Small intestine (tissue), 7 donors: ENCODE measurements at regions not wholly inside any gene's neighbourhood (a gene's known extent, or its start where the extent isn't known, plus 50 kb on each side); places are given as distances from the start of the nearest gene placed in this dataset.
A peak's percentile ranks its signal among the peaks of the same experiment; 100 is the strongest.
"Not testable (repeated sequence)": the region's sequence is repeated elsewhere in the genome, so short reads cannot be mapped to it uniquely, and the experiment has no call there.

ENCODE experiments used
- DNase-seq, 2 donors: peaks; one replicate each; pipeline versions ENCODE4 v3.0.0 to v3.0.0-alpha.2; 2013
- FAIRE-seq: peaks from 2 replicates; lab custom pipeline; 2012; peaks lifted over from hg19 to GRCh38; lab: Jason Lieb, UNC
- H3K27ac ChIP-seq, 3 donors: one replicate each; pipeline ENCODE4 v1.5.1; 2013; ENCODE audit warnings: low read length in 2 of 3, mild to moderate bottlenecking in 2 of 3, control low read depth in 1 of 3, inconsistent platforms in 1 of 3, low read depth in 1 of 3, moderate library complexity in 1 of 3
- H3K27me3 ChIP-seq, 3 donors: one replicate each; pipeline ENCODE4 v1.6.1; 2013; ENCODE audit warnings: low read length in 3 of 3, inconsistent platforms in 1 of 3; ENCODE audit not compliant: control insufficient read depth in 3 of 3, insufficient read depth in 3 of 3
- H3K36me3 ChIP-seq, 3 donors: one replicate each; pipeline ENCODE4 v1.6.1; 2013; ENCODE audit warnings: low read length in 3 of 3, inconsistent platforms in 1 of 3, low read depth in 1 of 3, mild to moderate bottlenecking in 1 of 3, moderate library complexity in 1 of 3; ENCODE audit not compliant: control insufficient read depth in 3 of 3, insufficient read depth in 2 of 3
- H3K4me1 ChIP-seq, 3 donors: one replicate each; pipeline ENCODE4 v1.6.1; 2013; ENCODE audit warnings: low read length in 2 of 3, inconsistent platforms in 1 of 3, low read depth in 1 of 3, mild to moderate bottlenecking in 1 of 3, moderate library complexity in 1 of 3; ENCODE audit not compliant: control insufficient read depth in 3 of 3, insufficient read depth in 2 of 3
- H3K4me3 ChIP-seq, 3 donors: one replicate each; pipeline ENCODE4 v1.5.1; 2013; ENCODE audit warnings: low read length in 3 of 3, control low read depth in 1 of 3, inconsistent platforms in 1 of 3, low read depth in 1 of 3, mild to moderate bottlenecking in 1 of 3, moderate library complexity in 1 of 3
- H3K9me3 ChIP-seq, 2 donors: one replicate each; pipeline ENCODE4 v1.6.1; 2013; ENCODE audit warnings: low read depth in 1 of 2, low read length in 1 of 2; ENCODE audit not compliant: control insufficient read depth in 2 of 2, insufficient read depth in 1 of 2
- WGBS, 3 donors: extraction: QIAGEN DNeasy Blood & Tissue Kit; methylation state at CpG; one replicate each; pipeline ENCODE4 v1.1.7; 2013; 5-methylcytosine and 5-hydroxymethylcytosine counted together
- donor health status: healthy with polysubstance abuse.
- donor health status: control.
- donor health status: control.
- donor health status: Bipolar disorder and iron deficiency.
- donor health status: healthy.

DNA sequence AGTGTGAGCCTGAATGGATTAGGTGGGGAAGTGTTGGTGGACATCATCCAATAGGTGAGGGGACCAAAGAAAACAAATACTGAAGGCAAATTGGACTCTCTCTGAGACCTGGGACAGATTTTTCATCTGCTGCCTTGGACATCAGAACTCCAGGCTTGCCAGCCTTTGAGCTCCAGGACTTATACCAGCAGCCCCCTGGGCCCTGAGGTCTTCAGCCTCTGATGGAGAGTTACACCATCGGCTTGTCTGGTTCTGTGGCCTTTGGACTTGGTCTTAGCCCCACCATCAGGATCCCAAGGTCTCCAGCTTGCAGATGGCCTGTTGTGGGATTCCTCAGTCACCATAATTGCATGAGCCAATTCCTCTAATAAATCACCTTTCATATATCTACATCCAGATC, 80.8 kb upstream of the SLC8A3 start:
- FAIRE-seq (no peak), DNase-seq (no peak)
- H3K27ac ChIP-seq = no peak overlapping the region
- no peaks in the 10 kb centered on the region for H3K36me3 ChIP-seq
- no peak overlapping the region for H3K4me3 ChIP-seq
- 89 to 100% (median 93%) methylated on average over 1 of the region's 1 CpG for WGBS, 3 donors
- no peaks in the 10 kb centered on the region for H3K9me3 ChIP-seq
- H3K27me3 ChIP-seq = no peaks in the 10 kb centered on the region
- no peaks in the 10 kb centered on the region for H3K4me1 ChIP-seq

DNA sequence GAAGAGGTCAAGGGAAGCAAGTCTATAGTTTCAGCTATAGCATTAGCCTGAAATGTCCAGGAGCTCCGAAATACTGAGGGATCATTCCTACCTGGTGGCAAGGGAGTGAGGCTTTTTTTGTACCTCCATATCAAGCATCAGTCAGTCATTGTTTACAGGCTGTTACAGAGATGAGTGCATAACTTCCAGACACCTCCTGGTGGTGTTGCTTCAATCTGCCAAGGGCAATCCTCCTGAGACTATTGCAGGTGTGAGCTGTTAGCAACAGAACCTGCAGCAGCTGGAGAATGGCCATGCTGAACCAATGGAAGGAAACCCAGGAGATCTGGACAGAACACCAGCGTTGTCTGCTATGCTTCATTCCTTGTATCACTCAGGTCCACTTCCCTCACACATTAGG, 80.0 kb upstream of the SLC8A3 start:
- Histone ChIP-seq H3K4me3 (no peak overlapping the region), H3K27me3 (no peaks in the 10 kb centered on the region), H3K36me3 (no peaks in the 10 kb centered on the region), H3K4me1 (no peaks in the 10 kb centered on the region), H3K27ac (no peak overlapping the region), H3K9me3 (no peaks in the 10 kb centered on the region)
- DNase-seq (no peak), FAIRE-seq (no peak)
- WGBS, 3 donors = 62 to 82% (median 69%) methylated on average over 2 of the region's 2 CpGs

DNA sequence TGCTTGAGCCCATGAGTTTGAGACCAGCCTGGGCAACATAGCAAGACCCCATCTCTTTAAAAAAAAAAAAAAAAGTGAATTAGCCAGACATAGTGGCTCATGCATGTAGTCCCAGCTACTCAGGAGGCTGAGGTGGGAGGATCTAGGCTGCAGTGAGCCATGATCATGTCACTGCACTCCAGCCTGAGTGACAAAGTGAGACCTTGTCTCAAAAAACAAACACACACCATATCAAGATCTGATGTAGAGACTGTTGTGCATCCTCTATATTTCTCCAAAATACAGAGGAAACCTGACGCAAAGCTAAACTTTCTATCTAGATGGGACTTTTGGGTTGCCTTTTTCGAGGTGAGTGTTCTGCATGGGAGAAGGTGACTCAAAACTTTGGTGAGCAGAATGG, 77.4 kb upstream of the SLC8A3 start:
- no peaks in the 10 kb centered on the region for H3K9me3 ChIP-seq
- FAIRE-seq (no peak), DNase-seq (no peak)
- H3K36me3 ChIP-seq = no peaks in the 10 kb centered on the region
- H3K27ac ChIP-seq = no peak overlapping the region
- H3K27me3 ChIP-seq = no peaks in the 10 kb centered on the region
- no peak overlapping the region for H3K4me3 ChIP-seq
- H3K4me1 ChIP-seq = no peaks in the 10 kb centered on the region
- WGBS, 3 donors = 86 to 90% (median 88%) methylated on average over 2 of the region's 2 CpGs

DNA sequence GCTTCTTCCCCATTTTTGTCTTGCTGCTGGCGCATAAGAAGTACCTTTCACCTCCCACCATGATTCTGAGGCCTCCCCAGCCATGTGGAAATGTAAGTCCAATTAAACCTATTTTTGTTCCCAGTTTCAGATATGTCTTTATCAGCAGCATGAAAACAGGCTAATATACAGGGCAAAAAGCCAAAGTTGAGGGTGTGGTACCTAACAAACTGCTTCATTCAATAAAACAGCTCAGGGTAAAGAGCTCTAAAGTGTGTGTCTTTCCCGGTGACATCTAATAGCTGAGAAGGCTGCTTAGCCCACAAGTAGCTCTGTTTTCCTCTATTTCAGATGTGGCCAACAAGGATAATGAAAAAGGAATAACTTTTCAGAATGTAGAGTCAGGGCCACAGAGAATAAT, 76.7 kb upstream of the SLC8A3 start:
- WGBS, 3 donors = 20 to 71% (median 40%) methylated on average over 2 of the region's 2 CpGs
- Histone ChIP-seq H3K4me3 (no peak overlapping the region), H3K9me3 (no peaks in the 10 kb centered on the region), H3K4me1 (no peaks in the 10 kb centered on the region), H3K27me3 (no peaks in the 10 kb centered on the region), H3K36me3 (no peaks in the 10 kb centered on the region), H3K27ac (no peak overlapping the region)
- DNase-seq (peak in 1 of 2 donors; percentile 56), FAIRE-seq (no peak)

DNA sequence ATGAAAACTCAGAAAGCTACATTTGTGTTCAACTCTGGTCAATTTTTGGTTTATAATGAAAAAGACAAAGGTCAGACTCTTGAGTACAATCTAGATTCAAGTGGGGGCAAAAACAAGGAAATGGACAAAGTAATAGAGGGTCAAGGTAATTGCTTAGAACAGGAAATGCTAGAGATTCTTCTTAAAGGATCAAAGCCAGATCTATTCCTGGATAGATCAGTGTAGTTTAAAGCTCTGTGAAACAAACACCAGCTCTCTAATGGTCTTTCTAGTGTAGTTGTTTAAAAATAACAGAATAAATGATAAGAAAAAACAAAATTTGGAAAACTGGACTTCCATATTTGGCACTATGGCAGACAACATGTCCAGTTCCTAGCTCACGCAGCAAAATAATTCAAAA, 70.7 kb upstream of the SLC8A3 start:
- WGBS, 3 donors = 94 to 96% (median 95%) methylated on average over 1 of the region's 1 CpG
- Histone ChIP-seq H3K4me3 (no peak overlapping the region), H3K27ac (no peak overlapping the region), H3K36me3 (no peaks in the 10 kb centered on the region), H3K4me1 (no peaks in the 10 kb centered on the region), H3K9me3 (peaks cover 0 to 5% of the 10 kb centered on the region in 2 donors), H3K27me3 (peaks cover 0 to 5% (median 0%) of the 10 kb centered on the region in 3 donors)
- no peak for DNase-seq
- no peak for FAIRE-seq

DNA sequence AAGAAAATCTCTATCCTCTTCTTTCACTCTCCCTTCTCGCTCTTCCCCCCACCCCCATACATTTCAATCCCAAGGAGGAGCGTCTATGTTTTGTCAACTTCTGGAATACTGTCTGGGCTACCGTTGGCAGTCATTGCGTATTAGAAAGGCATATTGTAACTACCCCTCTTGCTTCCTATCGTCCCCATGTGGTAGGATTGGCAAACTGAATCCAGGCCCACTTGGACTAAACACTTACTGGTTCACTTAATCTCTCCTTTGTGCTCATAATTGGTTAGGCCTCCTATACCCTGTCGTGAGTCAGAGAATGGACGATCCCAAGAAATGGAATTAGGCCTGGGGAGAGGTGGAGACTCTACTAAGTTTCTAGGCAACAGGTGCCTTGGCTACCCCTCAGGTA, 68.8 kb upstream of the SLC8A3 start:
- Histone ChIP-seq H3K27me3 (peaks cover 0 to 7% (median 0%) of the 10 kb centered on the region in 3 donors), H3K9me3 (peaks cover 0 to 5% of the 10 kb centered on the region in 2 donors), H3K4me3 (no peak overlapping the region), H3K27ac (no peak overlapping the region), H3K4me1 (no peaks in the 10 kb centered on the region), H3K36me3 (no peaks in the 10 kb centered on the region)
- 74 to 85% (median 75%) methylated on average over 7 of the region's 7 CpGs for WGBS, 3 donors
- FAIRE-seq = no peak
- DNase-seq = peak in 1 of 2 donors; percentile 13

DNA sequence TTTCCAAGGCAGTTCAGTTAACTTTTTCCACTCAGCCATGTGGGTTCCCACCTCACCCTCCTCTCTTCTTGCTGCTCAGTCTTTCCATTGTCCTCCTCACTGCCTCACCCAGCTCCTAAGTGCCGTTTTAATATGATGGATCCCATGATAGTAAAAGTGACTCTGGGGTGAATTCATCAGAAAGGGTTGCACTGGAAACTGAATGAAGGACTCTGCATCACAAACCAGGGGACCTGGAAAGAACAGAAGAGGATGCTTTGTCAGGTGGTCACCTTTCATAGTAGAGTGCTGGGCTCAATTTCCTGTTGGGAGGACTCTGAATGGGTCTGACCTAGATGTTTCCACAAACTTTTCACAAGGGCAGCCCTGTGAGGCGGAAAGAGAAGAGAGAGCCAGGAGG, 67.8 kb upstream of the SLC8A3 start:
- no peak overlapping the region for H3K27ac ChIP-seq
- H3K36me3 ChIP-seq = no peaks in the 10 kb centered on the region
- WGBS, 3 donors = 27 to 41% (median 40%) methylated on average over 2 of the region's 2 CpGs
- no peaks in the 10 kb centered on the region for H3K4me1 ChIP-seq
- no peak for DNase-seq
- peaks cover 0 to 5% of the 10 kb centered on the region in 2 donors for H3K9me3 ChIP-seq
- H3K27me3 ChIP-seq = peaks cover 0 to 7% (median 0%) of the 10 kb centered on the region in 3 donors
- H3K4me3 ChIP-seq = no peak overlapping the region
- FAIRE-seq = no peak

DNA sequence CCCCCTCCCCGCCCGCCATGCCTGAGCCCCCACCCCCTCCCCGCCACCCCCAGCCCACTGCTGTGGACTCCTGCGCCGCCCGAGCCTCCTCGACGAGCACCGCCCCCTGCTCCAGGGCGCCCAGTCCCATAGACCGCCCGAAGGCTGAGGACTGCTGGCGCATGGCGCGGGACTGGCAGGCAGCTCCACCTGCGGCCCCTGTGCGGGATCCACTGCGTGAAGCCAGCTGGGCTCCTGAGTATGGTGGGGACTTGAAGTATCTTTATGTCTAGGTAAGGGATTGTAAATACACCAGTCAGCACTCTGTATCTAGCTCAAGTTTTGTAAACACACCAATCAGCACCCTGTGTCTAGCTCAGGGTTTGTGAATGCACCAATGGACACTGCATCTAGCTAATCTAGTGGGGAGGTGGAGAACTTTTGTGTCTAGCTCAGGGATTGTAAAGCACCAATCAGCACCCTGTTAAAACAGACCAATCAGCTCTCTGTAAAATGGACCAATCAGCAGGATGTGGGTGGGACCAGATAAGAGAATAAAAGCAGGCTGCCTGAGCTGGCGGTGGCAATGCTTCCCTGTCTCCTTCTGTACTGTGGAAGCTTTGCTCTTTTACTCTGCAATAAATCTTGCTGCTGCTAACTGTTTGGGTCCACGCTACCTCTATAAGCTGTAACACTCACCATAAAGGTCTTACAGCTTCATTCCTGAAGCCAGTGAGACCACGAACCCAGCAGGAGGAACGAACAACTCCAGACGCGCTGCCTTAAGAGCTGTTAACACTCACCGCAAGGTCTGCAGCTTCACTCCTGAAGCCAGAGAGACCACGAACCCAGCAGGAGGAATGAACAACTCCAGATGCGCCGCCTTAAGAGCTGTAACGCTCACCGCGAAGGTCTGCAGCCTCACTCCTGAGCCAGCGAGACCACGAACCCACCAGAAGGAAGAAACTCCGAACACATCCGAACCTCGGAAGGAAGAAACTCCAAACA, 66.6 kb upstream of the SLC8A3 start:
- H3K27me3 ChIP-seq, FAIRE-seq, H3K4me1 ChIP-seq, H3K36me3 ChIP-seq, H3K9me3 ChIP-seq: not testable (repeated sequence)
- peak overlapping the region in 1 of 3 donors; percentile 53 for H3K27ac ChIP-seq
- DNase-seq = peak; percentile 3 to 52
- 46 to 51% (median 50%) methylated on average over 33 to 34 of the region's 36 CpGs for WGBS, 3 donors
- peak overlapping the region in 2 of 3 donors; percentile 40 to 41 for H3K4me3 ChIP-seq
